ENCODE measurements at regions not wholly inside any gene's neighbourhood (a gene's known extent, or its start where the extent isn't known, plus 50 kb on each side); places are given as distances from the start of the nearest gene placed in this dataset.

GRCh38 chr12:73136386-73136785 is 864.2 kb downstream of the TRHDE start:
- TF ChIP-seq YY1 (IDR thresholded peaks at IDR 0.05; ENCODE audit: insufficient read depth, insufficient read length), result no peak
- no peak for TF ChIP-seq ZNF274 (IDR thresholded peaks at IDR 0.05; ENCODE audit: low read depth, low read length)
- TF ChIP-seq SUZ12 (IDR thresholded peaks at IDR 0.05; ENCODE audit: extremely low read depth, insufficient read depth, insufficient read length), result no peak
